Tibial nerve (tissue), 4 donors: ENCODE measurements at regions not wholly inside any gene's neighbourhood (a gene's known extent, or its start where the extent isn't known, plus 50 kb on each side); places are given as distances from the start of the nearest gene placed in this dataset.

Source experiments
- CTCF ChIP-seq, 5 experiments: fragments of 200-600 bp in 3 of 5; fragments of 450-650 bp in 2 of 5; sonication (generic) in 3 of 5; IDR thresholded peaks; one replicate each; pipeline ENCODE4 v1.5.1; 2016 to 2019; ENCODE audit warnings: antibody characterized with exemption in 5 of 5, mild to moderate bottlenecking in 3 of 5, moderate library complexity in 2 of 5
- EP300 ChIP-seq, 2 donors: sonication (generic); formaldehyde crosslinking; IDR thresholded peaks; one replicate each; pipeline ENCODE4 v1.6.1; 2017; ENCODE audit warnings: antibody characterized with exemption in 2 of 2, mild to moderate bottlenecking in 1 of 2
- POLR2A ChIP-seq, 2 donors: fragments of 450-650 bp; IDR thresholded peaks; one replicate each; pipeline ENCODE4 v1.6.1; 2017; ENCODE audit warnings: antibody characterized with exemption in 2 of 2, mild to moderate bottlenecking in 2 of 2, moderate library complexity in 2 of 2

GRCh38 chr9:2414465-2414864 is 207.1 kb upstream of the VLDLR start:
- TF ChIP-seq CTCF (IDR thresholded peaks at IDR 0.05) (no peak), EP300 (IDR thresholded peaks at IDR 0.05) (no peak), POLR2A (IDR thresholded peaks at IDR 0.05) (no peak)
